HepG2 (cell line): ENCODE measurements at regions not wholly inside any gene's neighbourhood (a gene's known extent, or its start where the extent isn't known, plus 50 kb on each side); places are given as distances from the start of the nearest gene placed in this dataset.

ENCODE experiments used
- ATAC-seq: fragments of 200-7000 bp; cut with Tn5 transposase; 3 replicates; pipeline ENCODE4 v1.9.1; 2020; ENCODE audit warnings: mild to moderate bottlenecking, moderate library complexity
- BruUV-seq: library from RNA; stranded (reverse); fragments of 400-500 nt; replicated peaks from 2 replicates; lab custom pipeline; 2021; lab: Mats Ljungman, UMichigan
- CTCF ChIA-PET: fragments of 300-600 bp; formaldehyde crosslinking; extraction: SDS; loops from one replicate; lab custom pipeline; 2021; ENCODE audit warnings: low total read pairs, inconsistent platforms, low intra/inter-chr PET ratio; lab: Yijun Ruan, JAX
- POLR2A ChIA-PET: fragments of 350-600 bp; sonication (Branson Sonifier 250); formaldehyde crosslinking; loops from one replicate; lab custom pipeline; 2020; ENCODE audit warnings: antibody characterized with exemption, inconsistent platforms; lab: Yijun Ruan, JAX
- DNase-seq: peaks from one replicate; pipeline ENCODE4 v3.0.0-alpha.2; 2015; ENCODE audit warnings: low spot score
- FAIRE-seq: peaks from 3 replicates; lab custom pipeline; 2011; peaks lifted over from hg19 to GRCh38; lab: Jason Lieb, UNC
- H2AFZ ChIP-seq: one replicate; pipeline ENCODE4 v1.6.1; 2011; ENCODE audit warnings: low read length, inconsistent platforms
- H3K27ac ChIP-seq: fragments of 300-600 bp; 3 replicates; pipeline ENCODE4 v1.8.0; 2011; ENCODE audit warnings: mixed run types, mild to moderate bottlenecking, mixed read lengths, low read length, inconsistent platforms; ENCODE audit not compliant: insufficient read depth; ENCODE audit errors: extremely low read length
- H3K27me3 ChIP-seq, 2 experiments: fragments of 200-600 bp in 1 of 2; 2 replicates in 1 of 2; 3 replicates in 1 of 2; pipeline versions ENCODE4 v1.6.0 to v1.8.0; 2011; ENCODE audit warnings: low read length in 2 of 2, mild to moderate bottlenecking in 2 of 2, moderate library complexity in 2 of 2, inconsistent platforms in 1 of 2; ENCODE audit not compliant: insufficient read depth in 2 of 2, control insufficient read depth in 1 of 2
- H3K36me3 ChIP-seq, 2 experiments: fragments of 200-600 bp in 1 of 2; replicated peaks in 1 of 2; 2 replicates in 1 of 2; 3 replicates in 1 of 2; pipeline versions ENCODE4 v1.5.1 to v1.8.0; 2011; ENCODE audit warnings: low read length in 2 of 2, inconsistent platforms in 1 of 2; ENCODE audit not compliant: insufficient read depth in 2 of 2, control insufficient read depth in 1 of 2
- H3K4me1 ChIP-seq: 2 replicates; pipeline ENCODE4 v1.5.1; 2012; ENCODE audit warnings: low read length, inconsistent platforms; ENCODE audit not compliant: insufficient read depth
- H3K4me2 ChIP-seq: 2 replicates; pipeline ENCODE4 v1.6.0; 2011; ENCODE audit warnings: low read depth, low read length, inconsistent platforms
- H3K4me3 ChIP-seq, 3 experiments: fragments of 200-600 bp in 1 of 3; sonication (generic), shearing (Covaris generic) in 1 of 3; replicated peaks in 1 of 3; 2 replicates each; pipeline ENCODE4 v1.5.1; 2011 to 2016; ENCODE audit warnings: low read length in 3 of 3, inconsistent platforms in 2 of 3, low read depth in 2 of 3, mild to moderate bottlenecking in 2 of 3, control low read depth in 1 of 3, mixed read lengths in 1 of 3; ENCODE audit not compliant: insufficient read depth in 1 of 3
- H3K79me2 ChIP-seq: one replicate; pipeline ENCODE4 v1.6.1; 2011; ENCODE audit warnings: low read length, inconsistent platforms; ENCODE audit not compliant: insufficient read depth
- H3K9ac ChIP-seq: 2 replicates; pipeline ENCODE4 v1.6.0; 2011; ENCODE audit warnings: mild to moderate bottlenecking, low read depth, low read length, inconsistent platforms; ENCODE audit not compliant: insufficient read depth
- H3K9me3 ChIP-seq: 2 replicates; pipeline ENCODE4 v1.5.1; 2012; ENCODE audit warnings: mild to moderate bottlenecking, low read length
- H4K20me1 ChIP-seq: 2 replicates; pipeline ENCODE4 v1.6.0; 2011; ENCODE audit warnings: inconsistent platforms, mild to moderate bottlenecking, low read length, moderate library complexity; ENCODE audit not compliant: insufficient read depth
- GPN1 ChIP-seq: sonication (generic); formaldehyde crosslinking; IDR thresholded peaks from 2 replicates; pipeline ENCODE4 v1.5.1; 2020; ENCODE audit warnings: missing genetic modification reagents, borderline replicate concordance
- GTF2F1 ChIP-seq: fragments of 150-350 bp; IDR thresholded peaks from 2 replicates; pipeline ENCODE4 v1.6.1; 2014; ENCODE audit warnings: low read length
- MEIS1 ChIP-seq: sonication (generic); formaldehyde crosslinking; IDR thresholded peaks from 2 replicates; pipeline ENCODE4 v1.9.0; 2021; ENCODE audit warnings: mild to moderate bottlenecking, missing genetic modification reagents, moderate library complexity, borderline replicate concordance
- SNRNP70 ChIP-seq: fragments of 200-400 bp; formaldehyde crosslinking; IDR thresholded peaks from 2 replicates; pipeline ENCODE4 v1.6.1; 2017; ENCODE audit warnings: mild to moderate bottlenecking, low read depth, low read length, moderate library complexity
- ZFP36L2 ChIP-seq: sonication (generic); formaldehyde crosslinking; IDR thresholded peaks from 2 replicates; pipeline ENCODE4 v1.4.0; 2020; ENCODE audit warnings: missing genetic modification reagents
- ZNF160 ChIP-seq: sonication (generic); formaldehyde crosslinking; IDR thresholded peaks from 2 replicates; pipeline ENCODE4 v1.8.0; 2022; ENCODE audit warnings: mild to moderate bottlenecking, inconsistent platforms, missing genetic modification reagents
- ZNF674 ChIP-seq: sonication (generic); formaldehyde crosslinking; IDR thresholded peaks from 2 replicates; pipeline ENCODE4 v1.5.0; 2020; ENCODE audit warnings: low read depth, mild to moderate bottlenecking, missing genetic modification reagents
- WGBS: methylation state at CpG from one replicate; pipeline ENCODE4 v1.1.6; 2017; ENCODE audit warnings: low lambda C conversion rate; 5-methylcytosine and 5-hydroxymethylcytosine counted together
- in situ Hi-C: cut with HindIII; loops from 2 replicates; pipeline ENCODE4 v1.10.0; 2017; ENCODE audit warnings: low pct_unique_long_range_greater_than_20kb; ENCODE audit not compliant: extremely low pct_ligation_motif_present
- intact Hi-C: fragments of 100-400 bp; cut with micrococcal nuclease; formaldehyde crosslinking; loops from one replicate; pipeline ENCODE4 v1.10.0; 2022; ENCODE audit not compliant: unreplicated experiment
- TF ChIP-seq, protein P1 (sequence below): sonication (generic); formaldehyde crosslinking; IDR thresholded peaks from 2 replicates; pipeline ENCODE4 v1.4.0; 2020; ENCODE audit warnings: low read depth, missing genetic modification reagents
- TF ChIP-seq, protein P2 (sequence below): sonication (generic); formaldehyde crosslinking; IDR thresholded peaks from 2 replicates; pipeline ENCODE4 v1.4.0; 2020; ENCODE audit warnings: low read depth, mild to moderate bottlenecking, missing genetic modification reagents

DNA sequence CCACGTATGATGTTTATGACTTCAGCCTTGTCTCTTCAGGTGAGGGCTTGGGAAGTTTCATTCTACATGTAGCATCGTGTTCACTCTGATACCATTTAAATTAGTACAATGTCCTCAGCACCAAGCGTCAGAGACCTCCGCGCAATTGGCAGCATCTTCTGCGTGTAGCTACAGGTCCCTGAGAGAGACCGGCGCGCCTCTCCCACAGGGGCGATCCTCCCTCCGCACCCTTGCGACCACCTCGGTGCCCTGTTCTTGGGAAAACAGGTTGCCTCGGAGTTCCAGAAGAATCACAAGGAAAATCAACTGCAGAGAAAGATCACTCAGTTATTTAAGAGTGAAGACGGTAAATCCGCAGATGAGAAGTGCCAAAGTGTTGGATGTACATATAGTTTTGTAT is 206.2 kb downstream of the GATA3 start:
- CTCF ChIA-PET: no interaction called here
- FAIRE-seq (no peak), ATAC-seq (no peak), DNase-seq (no peak)
- intact Hi-C loops (no loop called here), in situ Hi-C loops (no loop called here)
- H3K36me3 ChIP-seq: no peaks in the 10 kb centered on the region
- no peaks in the 10 kb centered on the region for H3K79me2 ChIP-seq
- H3K4me1 ChIP-seq: no peaks in the 10 kb centered on the region
- 61% methylated on average over 16 of the region's 16 CpGs for WGBS
- TF ChIP-seq GTF2F1 (no peak), SNRNP70 (no peak), MEIS1 (no peak), ZFP36L2 (CRISPR knock-in tag) (no peak), ZNF160 (no peak), GPN1 (CRISPR knock-in tag) (no peak), ZNF674 (CRISPR knock-in tag) (no peak)
- TF ChIP-seq, protein P1, sequence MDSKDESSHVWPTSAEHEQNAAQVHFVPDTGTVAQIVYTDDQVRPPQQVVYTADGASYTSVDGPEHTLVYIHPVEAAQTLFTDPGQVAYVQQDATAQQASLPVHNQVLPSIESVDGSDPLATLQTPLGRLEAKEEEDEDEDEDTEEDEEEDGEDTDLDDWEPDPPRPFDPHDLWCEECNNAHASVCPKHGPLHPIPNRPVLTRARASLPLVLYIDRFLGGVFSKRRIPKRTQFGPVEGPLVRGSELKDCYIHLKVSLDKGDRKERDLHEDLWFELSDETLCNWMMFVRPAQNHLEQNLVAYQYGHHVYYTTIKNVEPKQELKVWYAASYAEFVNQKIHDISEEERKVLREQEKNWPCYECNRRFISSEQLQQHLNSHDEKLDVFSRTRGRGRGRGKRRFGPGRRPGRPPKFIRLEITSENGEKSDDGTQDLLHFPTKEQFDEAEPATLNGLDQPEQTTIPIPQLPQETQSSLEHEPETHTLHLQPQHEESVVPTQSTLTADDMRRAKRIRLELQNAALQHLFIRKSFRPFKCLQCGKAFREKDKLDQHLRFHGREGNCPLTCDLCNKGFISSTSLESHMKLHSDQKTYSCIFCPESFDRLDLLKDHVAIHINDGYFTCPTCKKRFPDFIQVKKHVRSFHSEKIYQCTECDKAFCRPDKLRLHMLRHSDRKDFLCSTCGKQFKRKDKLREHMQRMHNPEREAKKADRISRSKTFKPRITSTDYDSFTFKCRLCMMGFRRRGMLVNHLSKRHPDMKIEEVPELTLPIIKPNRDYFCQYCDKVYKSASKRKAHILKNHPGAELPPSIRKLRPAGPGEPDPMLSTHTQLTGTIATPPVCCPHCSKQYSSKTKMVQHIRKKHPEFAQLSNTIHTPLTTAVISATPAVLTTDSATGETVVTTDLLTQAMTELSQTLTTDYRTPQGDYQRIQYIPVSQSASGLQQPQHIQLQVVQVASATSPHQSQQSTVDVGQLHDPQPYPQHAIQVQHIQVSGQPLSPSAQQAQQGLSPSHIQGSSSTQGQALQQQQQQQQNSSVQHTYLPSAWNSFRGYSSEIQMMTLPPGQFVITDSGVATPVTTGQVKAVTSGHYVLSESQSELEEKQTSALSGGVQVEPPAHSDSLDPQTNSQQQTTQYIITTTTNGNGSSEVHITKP (CRISPR knock-in tag): no peak
- TF ChIP-seq, protein P2, sequence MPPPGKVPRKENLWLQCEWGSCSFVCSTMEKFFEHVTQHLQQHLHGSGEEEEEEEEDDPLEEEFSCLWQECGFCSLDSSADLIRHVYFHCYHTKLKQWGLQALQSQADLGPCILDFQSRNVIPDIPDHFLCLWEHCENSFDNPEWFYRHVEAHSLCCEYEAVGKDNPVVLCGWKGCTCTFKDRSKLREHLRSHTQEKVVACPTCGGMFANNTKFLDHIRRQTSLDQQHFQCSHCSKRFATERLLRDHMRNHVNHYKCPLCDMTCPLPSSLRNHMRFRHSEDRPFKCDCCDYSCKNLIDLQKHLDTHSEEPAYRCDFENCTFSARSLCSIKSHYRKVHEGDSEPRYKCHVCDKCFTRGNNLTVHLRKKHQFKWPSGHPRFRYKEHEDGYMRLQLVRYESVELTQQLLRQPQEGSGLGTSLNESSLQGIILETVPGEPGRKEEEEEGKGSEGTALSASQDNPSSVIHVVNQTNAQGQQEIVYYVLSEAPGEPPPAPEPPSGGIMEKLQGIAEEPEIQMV (CRISPR knock-in tag): no peak
- H3K9ac ChIP-seq: no peak overlapping the region
- no peaks in the 10 kb centered on the region for H3K9me3 ChIP-seq
- H3K4me3 ChIP-seq: no peak overlapping the region
- POLR2A ChIA-PET: no interaction called here
- no peaks in the 10 kb centered on the region for H3K27me3 ChIP-seq
- H2AFZ ChIP-seq: no peak overlapping the region
- no peaks in the 10 kb centered on the region for H4K20me1 ChIP-seq
- no peak overlapping the region for H3K27ac ChIP-seq
- H3K4me2 ChIP-seq: no peak overlapping the region
- no TSS peak for BruUV-seq
